Prostate gland (tissue), 2 donors: ENCODE measurements at regions not wholly inside any gene's neighbourhood (a gene's known extent, or its start where the extent isn't known, plus 50 kb on each side); places are given as distances from the start of the nearest gene placed in this dataset.

Experiments used
- CTCF ChIP-seq, 4 experiments: fragments of 200-600 bp in 2 of 4; fragments of 450-650 bp in 2 of 4; sonication (generic) in 2 of 4; IDR thresholded peaks; 1 replicate in 3 of 4; 2 replicates in 1 of 4; pipeline ENCODE4 v1.5.1; 2016 to 2019; ENCODE audit warnings: antibody characterized with exemption in 4 of 4, mild to moderate bottlenecking in 2 of 4, moderate library complexity in 2 of 4
- POLR2A ChIP-seq: fragments of 450-650 bp; IDR thresholded peaks from one replicate; pipeline ENCODE4 v1.6.1; 2016; ENCODE audit warnings: antibody characterized with exemption, mild to moderate bottlenecking
- POLR2AphosphoS5 ChIP-seq: sonication (generic); formaldehyde crosslinking; IDR thresholded peaks from one replicate; pipeline ENCODE4 v1.6.1; 2017; ENCODE audit warnings: antibody characterized with exemption

- TF ChIP-seq CTCF (IDR thresholded peaks at IDR 0.05) (no peak), POLR2AphosphoS5 (no peak), POLR2A (no peak)
These were observed 91.5 kb upstream of the ZNF236 start for GRCh38 chr18:76730901-76731300.
